ENCODE measurements at regions not wholly inside any gene's neighbourhood (a gene's known extent, or its start where the extent isn't known, plus 50 kb on each side); places are given as distances from the start of the nearest gene placed in this dataset.

DNA sequence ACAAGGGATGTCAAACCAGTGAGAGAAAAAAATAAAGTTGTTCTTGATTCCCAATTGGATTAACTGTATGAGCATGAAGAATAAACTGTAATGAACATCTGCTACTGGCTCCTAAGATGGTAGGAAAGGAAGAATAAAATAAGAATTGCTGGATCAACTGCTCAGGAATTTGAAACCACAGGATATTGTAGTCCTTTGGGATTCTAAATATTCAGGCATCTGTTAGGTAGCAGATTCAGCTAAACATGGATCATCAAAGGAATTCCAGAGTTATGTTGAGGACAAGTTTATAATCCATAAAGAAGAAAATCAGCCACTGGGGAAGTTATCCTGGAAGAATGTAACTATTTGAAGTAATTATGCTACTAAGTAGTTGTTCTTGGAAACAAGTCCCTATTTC, 65.8 kb downstream of the ISL1 start:
- Mint-ChIP-seq H3K4me1 (no peaks in the 10 kb centered on the region), H3K4me3 (no peak overlapping the region), H3K27me3 (no peaks in the 10 kb centered on the region), H3K36me3 (no peaks in the 10 kb centered on the region), H3K27ac (no peak overlapping the region), H3K9me3 (no peaks in the 10 kb centered on the region)
- no peak for ATAC-seq (ENCODE audit: low read depth)
- no peak for DNase-seq
- POLR2A ChIA-PET = no interaction called here

- DNase-seq (no peak), ATAC-seq (ENCODE audit: low read depth) (no peak)
- no peaks in the 10 kb centered on the region for H3K4me1 Mint-ChIP-seq
- H3K27ac Mint-ChIP-seq = no peak overlapping the region
- H3K9me3 Mint-ChIP-seq = no peaks in the 10 kb centered on the region
- H3K27me3 Mint-ChIP-seq = no peaks in the 10 kb centered on the region
- H3K36me3 Mint-ChIP-seq = no peaks in the 10 kb centered on the region
- POLR2A ChIA-PET = no interaction called here
- no peak overlapping the region for H3K4me3 Mint-ChIP-seq
These were observed 69.3 kb downstream of the ISL1 start for GRCh38 chr5:51452562-51452961.

DNA sequence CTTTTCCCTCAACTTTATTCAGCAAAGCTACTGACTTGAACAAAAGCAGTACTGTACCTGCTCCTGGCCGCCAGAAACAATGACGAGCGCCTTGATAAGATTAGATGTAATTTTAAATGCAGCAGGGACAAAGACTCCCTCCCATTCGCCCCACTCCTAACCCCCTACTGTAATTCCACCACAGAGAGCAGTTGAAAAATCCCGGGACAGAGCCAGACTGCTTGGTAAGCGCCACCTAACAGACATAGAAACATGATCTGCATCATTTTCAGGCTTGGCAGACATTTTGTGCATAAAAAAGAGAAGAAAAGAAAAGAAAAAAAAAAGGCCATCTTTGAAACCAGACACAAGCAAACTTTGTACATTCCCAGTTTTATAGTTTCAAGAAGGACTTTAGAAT, 81.9 kb downstream of the ISL1 start:
- Mint-ChIP-seq H3K4me1 (no peaks in the 10 kb centered on the region), H3K27ac (no peak overlapping the region), H3K4me3 (no peak overlapping the region), H3K9me3 (no peaks in the 10 kb centered on the region), H3K36me3 (no peaks in the 10 kb centered on the region), H3K27me3 (no peaks in the 10 kb centered on the region)
- POLR2A ChIA-PET = no interaction called here
- DNase-seq (no peak), ATAC-seq (ENCODE audit: low read depth) (no peak)

DNA sequence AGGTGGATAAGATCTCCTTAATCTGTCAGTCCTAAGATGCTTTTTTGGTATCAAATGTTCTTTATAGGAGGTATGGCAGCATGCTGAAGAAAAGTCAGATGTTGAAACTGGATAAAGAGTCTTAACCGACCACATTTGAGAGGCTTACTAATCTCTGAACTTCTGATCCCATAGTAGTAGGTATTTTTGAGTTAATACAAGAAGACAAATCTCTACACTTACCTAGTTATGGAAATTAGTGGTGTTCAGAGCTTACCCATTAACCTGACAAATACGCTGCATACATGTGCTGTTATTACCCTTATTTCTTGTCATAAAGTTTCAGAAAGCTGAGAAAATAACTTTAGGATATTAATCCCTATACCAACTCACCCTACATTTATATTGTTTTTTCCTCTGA, 83.0 kb downstream of the ISL1 start:
- POLR2A ChIA-PET = no interaction called here
- DNase-seq = no peak
- ATAC-seq (ENCODE audit: low read depth) = no peak
- no peak overlapping the region for H3K27ac Mint-ChIP-seq
- no peaks in the 10 kb centered on the region for H3K9me3 Mint-ChIP-seq
- H3K27me3 Mint-ChIP-seq = no peaks in the 10 kb centered on the region
- H3K36me3 Mint-ChIP-seq = no peaks in the 10 kb centered on the region
- H3K4me1 Mint-ChIP-seq = no peaks in the 10 kb centered on the region
- H3K4me3 Mint-ChIP-seq = no peak overlapping the region

DNA sequence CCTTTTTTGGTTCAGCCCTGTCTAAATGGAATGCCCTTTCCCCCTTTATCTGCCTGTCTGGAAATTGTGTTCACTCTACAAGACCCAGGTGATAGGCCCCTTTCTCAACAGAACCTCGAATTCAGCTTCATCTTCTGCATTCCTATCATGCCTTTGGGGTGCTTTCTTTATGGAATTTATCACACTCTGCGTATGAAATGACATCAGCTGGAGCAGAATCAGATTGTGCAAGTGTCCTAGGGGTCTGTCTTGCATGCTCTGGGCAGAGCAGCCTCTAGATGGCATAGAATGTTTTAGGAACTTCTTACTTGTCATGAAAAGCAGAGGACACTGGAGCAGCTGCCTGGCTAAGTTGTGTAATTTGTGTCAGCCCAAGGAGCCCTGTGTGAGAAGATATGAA, 84.9 kb downstream of the ISL1 start:
- Mint-ChIP-seq H3K4me1 (no peaks in the 10 kb centered on the region), H3K27ac (no peak overlapping the region), H3K27me3 (no peaks in the 10 kb centered on the region), H3K4me3 (no peak overlapping the region), H3K9me3 (no peaks in the 10 kb centered on the region), H3K36me3 (no peaks in the 10 kb centered on the region)
- ATAC-seq (ENCODE audit: low read depth) (no peak), DNase-seq (no peak)
- POLR2A ChIA-PET = no interaction called here

- Mint-ChIP-seq H3K27ac (no peak overlapping the region), H3K9me3 (no peaks in the 10 kb centered on the region), H3K4me1 (no peaks in the 10 kb centered on the region), H3K4me3 (no peak overlapping the region), H3K27me3 (no peaks in the 10 kb centered on the region), H3K36me3 (no peaks in the 10 kb centered on the region)
- POLR2A ChIA-PET = no interaction called here
- ATAC-seq (ENCODE audit: low read depth) (no peak), DNase-seq (no peak)
These were observed 88.4 kb downstream of the ISL1 start for GRCh38 chr5:51471630-51472029.

GRCh38 chr5:51472472-51472871, 89.2 kb downstream of the ISL1 start:
- DNase-seq = no peak
- Mint-ChIP-seq H3K4me1 (no peaks in the 10 kb centered on the region), H3K9me3 (no peaks in the 10 kb centered on the region), H3K27me3 (no peaks in the 10 kb centered on the region), H3K36me3 (no peaks in the 10 kb centered on the region), H3K4me3 (no peak overlapping the region), H3K27ac (no peak overlapping the region)
- ATAC-seq (ENCODE audit: low read depth) = no peak
- POLR2A ChIA-PET = no interaction called here

DNA sequence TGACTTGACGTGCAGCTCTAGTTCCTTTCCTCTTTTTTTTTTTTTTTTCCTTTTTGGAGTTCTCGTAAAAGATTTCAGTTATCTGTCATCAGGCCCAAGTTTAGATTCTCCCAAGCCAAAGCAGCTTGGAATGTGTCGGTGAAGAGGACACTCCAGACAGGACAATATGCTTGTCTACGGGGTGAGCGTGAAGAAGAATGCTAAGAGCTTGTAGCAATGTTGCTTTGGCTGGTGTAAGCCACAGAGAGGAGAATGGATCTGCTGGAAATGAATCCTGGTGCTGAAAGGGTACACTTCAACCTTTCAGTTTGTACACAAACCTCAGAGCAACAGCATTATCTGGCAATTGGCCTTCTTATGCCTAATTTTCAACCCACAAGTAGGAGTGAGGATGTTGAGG, 92.4 kb downstream of the ISL1 start:
- DNase-seq (no peak), ATAC-seq (ENCODE audit: low read depth) (no peak)
- no peaks in the 10 kb centered on the region for H3K27me3 Mint-ChIP-seq
- H3K4me1 Mint-ChIP-seq = no peaks in the 10 kb centered on the region
- no peak overlapping the region for H3K27ac Mint-ChIP-seq
- no peaks in the 10 kb centered on the region for H3K9me3 Mint-ChIP-seq
- POLR2A ChIA-PET = no interaction called here
- no peaks in the 10 kb centered on the region for H3K36me3 Mint-ChIP-seq
- no peak overlapping the region for H3K4me3 Mint-ChIP-seq

DNA sequence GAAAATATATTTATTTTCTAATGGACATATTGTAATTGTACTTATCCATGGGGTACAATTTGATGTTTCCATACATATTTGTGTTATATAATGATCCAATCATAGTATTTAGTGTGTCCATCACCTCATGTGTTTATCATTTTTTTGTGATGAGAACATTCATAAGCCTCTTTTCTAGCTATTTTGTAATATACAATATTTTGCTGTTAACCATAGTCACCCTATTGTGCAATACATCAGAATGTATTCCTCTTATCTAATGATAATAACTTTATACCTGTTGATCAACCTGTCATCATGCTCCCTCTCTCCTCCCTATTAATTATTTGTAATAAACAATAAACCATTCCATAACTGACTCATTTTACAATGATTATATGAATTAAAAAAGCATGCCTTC, 93.2 kb downstream of the ISL1 start:
- no peaks in the 10 kb centered on the region for H3K27me3 Mint-ChIP-seq
- ATAC-seq (ENCODE audit: low read depth) = no peak
- no peaks in the 10 kb centered on the region for H3K9me3 Mint-ChIP-seq
- no peak overlapping the region for H3K4me3 Mint-ChIP-seq
- no peaks in the 10 kb centered on the region for H3K36me3 Mint-ChIP-seq
- no peak for DNase-seq
- no peaks in the 10 kb centered on the region for H3K4me1 Mint-ChIP-seq
- no peak overlapping the region for H3K27ac Mint-ChIP-seq
- POLR2A ChIA-PET = no interaction called here

- no peak overlapping the region for H3K27ac Mint-ChIP-seq
- H3K36me3 Mint-ChIP-seq = no peaks in the 10 kb centered on the region
- DNase-seq = no peak
- ATAC-seq (ENCODE audit: low read depth) = no peak
- POLR2A ChIA-PET = no interaction called here
- no peaks in the 10 kb centered on the region for H3K4me1 Mint-ChIP-seq
- H3K27me3 Mint-ChIP-seq = no peaks in the 10 kb centered on the region
- H3K9me3 Mint-ChIP-seq = peaks cover 1% of the 10 kb centered on the region
- no peak overlapping the region for H3K4me3 Mint-ChIP-seq
These were observed 96.6 kb downstream of the ISL1 start for GRCh38 chr5:51479840-51480239.

DNA sequence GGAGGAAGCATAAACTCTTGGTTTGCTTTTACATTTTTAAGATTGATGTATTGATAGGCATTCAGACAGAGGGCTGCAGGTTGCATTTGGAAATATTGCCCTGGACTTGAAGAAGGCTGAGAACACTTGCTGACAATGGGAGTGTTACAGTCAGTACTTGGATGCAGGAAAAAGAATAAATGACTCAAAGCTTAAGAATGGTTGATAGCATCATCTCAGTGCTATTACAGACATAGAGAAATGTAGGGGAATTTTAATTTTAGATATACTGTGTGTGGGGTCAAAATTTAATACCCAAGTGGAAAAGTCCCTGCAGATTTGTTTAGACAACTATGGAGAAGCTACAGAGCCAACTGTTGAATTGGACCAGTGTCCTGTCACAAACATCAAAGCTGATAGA, 101.1 kb downstream of the ISL1 start:
- POLR2A ChIA-PET = no interaction called here
- no peak for ATAC-seq (ENCODE audit: low read depth)

DNA sequence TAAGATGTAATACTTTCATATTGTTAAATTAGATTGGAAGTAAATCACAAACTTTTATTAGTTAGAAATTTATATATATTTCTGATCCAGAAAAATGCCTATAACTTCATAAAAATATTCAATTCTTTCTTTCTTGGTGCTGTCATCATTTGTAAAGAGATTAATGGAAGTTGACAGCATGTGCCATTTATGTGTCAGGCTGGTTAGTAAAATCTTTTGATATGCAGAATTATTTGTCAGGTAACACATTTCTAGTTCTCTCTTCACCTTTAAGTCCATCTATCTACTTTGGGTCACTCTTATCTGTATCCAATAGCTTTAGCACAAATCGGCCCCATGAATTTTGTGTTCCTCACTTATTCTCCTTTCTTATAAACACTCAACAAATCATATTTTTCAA, 102.9 kb downstream of the ISL1 start:
- no peak overlapping the region for H3K27ac Mint-ChIP-seq
- H3K36me3 Mint-ChIP-seq = no peaks in the 10 kb centered on the region
- POLR2A ChIA-PET = no interaction called here
- ATAC-seq (ENCODE audit: low read depth) (no peak), DNase-seq (no peak)
- H3K9me3 Mint-ChIP-seq = peaks cover 3% of the 10 kb centered on the region
- H3K27me3 Mint-ChIP-seq = no peaks in the 10 kb centered on the region
- H3K4me1 Mint-ChIP-seq = no peaks in the 10 kb centered on the region
- no peak overlapping the region for H3K4me3 Mint-ChIP-seq

More for the DNA sequence above, 101.1 kb downstream of the ISL1 start:
- H3K27me3 Mint-ChIP-seq = no peaks in the 10 kb centered on the region
- no peak overlapping the region for H3K27ac Mint-ChIP-seq
- H3K4me3 Mint-ChIP-seq = no peak overlapping the region
- H3K36me3 Mint-ChIP-seq = no peaks in the 10 kb centered on the region
- no peaks in the 10 kb centered on the region for H3K4me1 Mint-ChIP-seq
- DNase-seq = no peak
- peaks cover 1% of the 10 kb centered on the region for H3K9me3 Mint-ChIP-seq

DNA sequence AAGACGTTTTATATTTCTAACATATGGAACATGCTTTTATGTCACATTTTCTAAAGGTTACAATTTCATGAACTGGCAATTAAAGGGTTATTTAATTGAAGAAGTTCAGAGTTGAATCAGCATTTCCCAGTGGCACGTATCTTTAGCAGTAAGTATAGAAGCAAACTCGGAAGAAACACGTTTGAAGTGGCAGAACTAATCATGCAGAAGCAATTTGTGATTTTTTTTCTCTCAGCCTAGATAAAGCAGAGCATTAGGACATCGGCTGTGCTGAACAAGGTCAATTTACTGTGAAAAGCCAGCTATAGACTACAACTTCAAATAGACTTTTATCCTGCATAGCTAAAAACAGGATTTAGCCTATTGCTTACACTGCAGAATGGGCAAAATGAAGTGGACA, 104.7 kb downstream of the ISL1 start:
- DNase-seq = no peak
- ATAC-seq (ENCODE audit: low read depth) = no peak
- no peak overlapping the region for H3K27ac Mint-ChIP-seq
- no peaks in the 10 kb centered on the region for H3K27me3 Mint-ChIP-seq
- H3K4me1 Mint-ChIP-seq = no peaks in the 10 kb centered on the region
- POLR2A ChIA-PET = no interaction called here
- no peaks in the 10 kb centered on the region for H3K36me3 Mint-ChIP-seq
- H3K4me3 Mint-ChIP-seq = no peak overlapping the region
- H3K9me3 Mint-ChIP-seq = peaks cover 3% of the 10 kb centered on the region

- H3K27ac Mint-ChIP-seq = no peak overlapping the region
- no peaks in the 10 kb centered on the region for H3K27me3 Mint-ChIP-seq
- ATAC-seq (ENCODE audit: low read depth) (no peak), DNase-seq (no peak)
- H3K4me3 Mint-ChIP-seq = no peak overlapping the region
- POLR2A ChIA-PET = no interaction called here
- H3K4me1 Mint-ChIP-seq = no peaks in the 10 kb centered on the region
- peaks cover 3% of the 10 kb centered on the region for H3K9me3 Mint-ChIP-seq
- H3K36me3 Mint-ChIP-seq = no peaks in the 10 kb centered on the region
These were observed 105.8 kb downstream of the ISL1 start for GRCh38 chr5:51488803-51489642.

DNA sequence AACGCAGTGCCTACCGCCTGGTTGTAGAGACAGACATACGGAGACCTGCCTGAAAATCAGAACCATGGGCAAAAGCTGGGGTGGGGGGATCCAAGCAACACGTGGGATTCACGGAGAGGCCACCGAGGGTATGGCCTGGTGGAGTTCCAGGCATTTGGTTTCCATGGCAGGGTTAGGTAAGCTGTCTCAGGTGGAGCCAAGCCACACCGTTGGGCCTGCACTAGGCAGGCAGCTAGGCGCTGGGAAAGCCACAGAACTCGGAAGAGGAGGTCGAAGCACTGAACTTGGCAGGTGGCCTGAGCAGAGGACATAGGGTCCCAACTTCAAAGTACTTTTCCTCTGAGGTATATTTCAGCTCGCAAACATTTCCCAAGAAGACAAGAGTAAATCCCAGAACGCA, 111.6 kb downstream of the ISL1 start:
- Mint-ChIP-seq H3K27ac (no peak overlapping the region), H3K27me3 (no peaks in the 10 kb centered on the region), H3K4me3 (no peak overlapping the region), H3K36me3 (no peaks in the 10 kb centered on the region), H3K9me3 (peaks cover 6% of the 10 kb centered on the region), H3K4me1 (no peaks in the 10 kb centered on the region)
- POLR2A ChIA-PET = no interaction called here
- DNase-seq (no peak), ATAC-seq (ENCODE audit: low read depth) (no peak)
